Lung microvascular endothelial cell (primary cell): ENCODE measurements at regions not wholly inside any gene's neighbourhood (a gene's known extent, or its start where the extent isn't known, plus 50 kb on each side); places are given as distances from the start of the nearest gene placed in this dataset.

Experiments
- DNase-seq, 2 donors: peaks; one replicate each; pipeline versions ENCODE4 v3.0.0 to v3.0.0-alpha.2; 2010; ENCODE audit warnings: low read depth in 2 of 2

DNA sequence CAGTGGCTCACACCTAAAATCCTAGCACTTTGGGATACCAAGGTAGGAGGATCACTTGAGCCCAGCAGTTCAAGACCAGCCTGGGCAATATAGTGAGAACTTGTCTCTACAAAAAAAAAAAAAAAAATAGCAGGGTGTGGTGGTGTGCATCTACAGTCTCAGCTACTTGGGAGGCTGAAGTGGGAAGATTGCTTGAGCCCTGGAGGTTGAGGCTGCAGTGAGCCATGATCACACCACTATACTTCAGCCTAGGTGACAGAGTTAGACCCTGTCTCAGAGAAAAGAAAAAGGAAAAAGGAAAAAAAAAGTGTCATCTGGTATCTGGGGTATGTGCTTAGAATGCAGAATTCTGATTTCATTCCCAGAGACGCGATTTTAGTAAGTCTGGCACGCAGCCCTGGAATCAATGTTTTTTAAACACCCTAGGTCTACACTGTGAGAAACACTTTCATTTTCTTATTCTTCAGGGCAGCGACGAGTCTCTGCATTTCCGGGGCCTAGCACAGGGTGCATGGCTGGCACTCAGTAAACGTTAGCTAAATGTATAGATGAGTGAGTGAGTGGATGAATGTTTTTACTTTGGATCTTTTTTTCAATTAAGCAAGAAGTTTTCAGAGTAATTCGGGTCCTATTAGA, 243.8 kb upstream of the PWP1 start:
- no peak for DNase-seq

DNA sequence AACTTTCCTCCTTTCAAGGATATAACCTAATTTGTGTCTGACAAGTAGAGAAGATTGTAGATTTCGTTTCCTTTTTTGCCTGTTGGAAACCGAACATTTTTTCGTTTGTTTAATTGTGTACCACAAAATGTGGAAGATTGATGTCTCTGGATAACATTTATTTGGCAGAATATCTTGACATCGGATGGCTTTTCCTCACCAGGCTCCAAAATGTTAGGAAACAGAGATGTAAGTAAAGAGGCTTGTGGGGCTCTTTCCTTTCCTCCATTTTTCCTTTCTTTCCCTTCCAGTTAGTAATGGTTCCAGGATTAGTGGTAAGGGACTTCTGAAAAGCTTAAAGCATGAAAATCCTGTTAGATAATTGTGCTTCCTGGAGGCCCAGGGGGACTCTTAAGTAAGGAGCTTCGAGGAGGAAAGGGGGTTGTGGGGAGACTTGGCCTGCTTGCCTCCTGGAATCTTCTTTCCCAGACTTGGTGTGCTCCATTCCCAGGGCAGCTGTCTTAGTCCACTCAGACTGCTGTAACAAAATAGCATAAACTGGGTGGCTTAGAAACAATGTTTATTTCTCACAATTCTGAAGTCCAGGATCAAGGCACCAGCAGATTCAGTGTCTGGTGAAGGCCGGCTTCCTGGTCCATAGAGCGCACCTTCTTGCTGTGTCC, 243.1 kb upstream of the PWP1 start:
- DNase-seq = no peak

DNA sequence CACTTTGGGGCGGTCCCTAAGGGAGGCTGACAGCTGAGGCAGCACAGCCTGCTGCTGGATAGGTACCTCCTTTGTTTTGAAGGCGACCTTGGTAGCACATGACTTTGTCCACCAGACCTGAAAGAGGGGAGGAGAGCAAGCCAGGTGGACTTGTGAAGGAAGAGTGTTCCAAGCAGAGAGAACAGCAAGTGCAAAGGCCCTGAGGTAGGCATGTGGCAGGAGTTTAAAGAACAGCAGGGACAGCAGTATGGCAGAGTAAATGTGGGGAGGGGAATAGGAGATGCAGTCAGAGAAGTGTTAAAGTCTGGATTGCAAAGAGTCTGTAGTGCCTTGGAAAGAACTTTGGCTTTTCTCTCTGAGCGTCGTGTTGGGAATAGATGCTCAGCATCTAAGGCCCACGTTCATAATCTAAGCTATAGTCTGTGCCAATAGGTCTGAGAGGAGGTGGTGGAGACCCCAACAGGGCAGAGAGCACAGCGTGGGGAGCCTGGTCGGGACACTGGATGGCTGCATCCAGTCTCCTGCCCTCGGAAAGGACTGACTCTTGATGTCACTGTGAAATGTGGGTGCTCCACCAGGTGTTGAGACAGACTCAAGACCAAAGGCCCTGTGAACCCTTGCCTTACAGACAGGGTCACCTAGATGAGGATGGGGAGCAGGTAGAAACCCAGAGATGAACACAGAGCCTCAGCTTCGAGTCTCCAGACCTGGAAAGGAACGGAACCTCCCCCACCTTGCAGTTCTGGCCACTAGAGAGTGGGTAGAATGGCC, 242.1 kb upstream of the PWP1 start:
- no peak for DNase-seq

DNA sequence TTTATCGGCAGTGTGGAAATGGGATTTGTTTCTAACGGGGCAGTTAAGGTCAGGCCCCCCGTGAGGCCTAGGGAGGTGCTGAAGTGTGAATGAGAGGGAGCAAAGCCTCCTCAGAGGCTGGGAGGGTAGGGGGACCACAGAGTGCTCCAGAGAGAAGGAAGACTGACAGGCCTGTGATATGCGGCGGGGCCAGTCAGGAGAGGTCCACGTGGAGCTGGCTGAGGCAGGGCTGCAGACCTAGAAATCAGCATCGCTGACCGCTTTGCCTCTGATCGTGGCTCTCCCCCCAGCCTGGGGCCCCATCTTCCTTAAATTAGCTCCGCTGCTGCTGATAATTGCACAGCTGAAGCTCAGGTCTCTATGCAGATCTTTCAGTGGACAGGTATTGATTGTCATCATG, 240.8 kb upstream of the PWP1 start:
- no peak for DNase-seq

DNA sequence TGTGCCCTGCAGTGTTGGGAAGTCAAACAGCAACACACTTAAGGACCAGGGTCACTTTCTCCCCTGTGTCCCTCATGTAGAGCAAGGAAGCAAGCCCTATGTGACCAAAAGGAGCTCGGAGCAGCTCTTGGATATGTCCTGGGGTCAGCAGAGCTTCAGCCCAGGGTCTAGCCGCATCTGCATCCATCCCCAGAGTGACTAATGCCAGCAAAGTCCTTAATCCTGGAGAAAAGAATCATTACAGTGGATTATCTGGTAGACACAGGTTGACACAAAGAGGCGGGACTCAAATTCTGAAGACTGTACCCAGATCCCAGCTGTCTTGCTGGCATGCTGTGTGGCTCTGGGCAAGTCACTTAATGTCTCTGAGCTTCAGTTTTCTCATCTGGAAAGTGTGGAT, 239.1 kb upstream of the PWP1 start:
- no peak for DNase-seq

DNA sequence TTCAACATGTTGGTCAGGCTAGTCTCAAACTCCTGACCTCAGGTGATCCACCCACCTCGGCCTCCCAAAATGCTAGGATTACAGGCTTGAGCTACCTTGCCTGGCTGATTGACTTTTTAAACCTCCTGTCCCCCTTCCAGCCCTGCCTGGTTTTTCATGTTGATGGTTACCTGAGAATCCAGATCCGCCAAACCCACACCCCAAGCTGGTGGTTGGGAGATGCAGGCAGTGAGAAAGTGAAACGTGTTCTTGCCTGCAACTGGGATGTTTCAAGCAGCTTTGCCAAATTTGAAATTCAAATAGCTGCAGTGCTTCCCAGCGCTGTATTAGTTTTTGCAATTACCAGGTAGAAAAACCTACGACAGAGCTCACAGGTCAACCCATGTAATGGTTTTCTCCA, 238.3 kb upstream of the PWP1 start:
- no peak for DNase-seq

DNA sequence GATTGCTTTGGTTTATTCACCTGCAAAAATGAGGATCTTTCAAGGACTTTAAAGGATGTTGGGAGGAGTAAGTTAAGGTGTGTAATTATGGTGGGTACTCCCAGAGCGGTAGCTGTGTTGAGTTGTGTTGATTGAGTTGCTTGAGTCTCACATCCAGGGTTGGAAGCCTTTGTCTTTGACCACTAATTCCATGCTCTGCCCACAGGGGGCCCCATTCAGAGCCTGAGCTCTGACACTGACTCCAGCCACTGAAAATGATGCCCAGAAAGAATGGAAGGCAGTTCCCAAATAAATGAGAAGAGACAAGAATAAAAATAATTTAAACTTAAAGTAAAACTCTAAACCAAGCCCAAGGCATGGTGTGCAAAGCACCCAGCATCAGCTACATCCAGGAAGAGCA, 237.4 kb upstream of the PWP1 start:
- DNase-seq = peak; percentile 27 to 32

DNA sequence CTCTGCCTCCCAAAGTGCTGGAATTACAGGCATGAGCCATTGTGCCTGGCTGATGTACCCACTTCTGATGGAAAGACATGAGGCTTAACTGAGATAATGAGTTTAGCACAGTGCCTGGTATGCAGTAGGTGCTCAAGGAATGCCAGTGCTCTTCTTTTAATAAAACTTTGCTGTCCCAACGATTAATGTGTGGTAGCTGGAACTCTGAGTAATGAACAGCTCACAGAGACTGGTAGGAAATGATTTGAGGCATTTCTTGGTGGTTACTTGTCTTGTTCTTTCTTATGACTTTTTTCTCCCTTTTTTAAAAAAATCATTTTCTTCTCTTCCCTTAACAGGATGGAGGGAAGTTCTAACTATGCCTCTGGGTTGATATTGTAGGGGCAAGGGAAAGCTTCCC, 235.7 kb upstream of the PWP1 start:
- DNase-seq = no peak

DNA sequence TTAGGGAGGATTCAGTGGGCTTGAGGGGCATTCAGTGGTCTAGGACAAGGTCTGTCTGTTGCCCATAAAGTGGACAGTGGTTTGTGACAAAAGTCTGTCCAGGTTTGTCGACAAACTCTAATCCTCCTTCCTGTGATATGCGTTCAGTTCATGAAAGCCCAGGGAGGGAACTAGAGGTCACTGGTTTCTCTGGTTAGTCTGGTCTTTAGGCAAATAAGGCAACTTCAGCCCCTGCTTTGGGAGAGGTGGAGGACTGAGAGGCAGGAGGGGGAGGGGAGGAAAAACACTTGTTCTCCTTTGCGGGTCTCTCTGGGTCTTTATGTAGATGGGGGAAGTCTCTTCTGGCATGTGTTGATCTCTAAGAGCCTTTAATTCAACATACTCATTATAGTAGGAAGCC, 235.1 kb upstream of the PWP1 start:
- DNase-seq = no peak

DNA sequence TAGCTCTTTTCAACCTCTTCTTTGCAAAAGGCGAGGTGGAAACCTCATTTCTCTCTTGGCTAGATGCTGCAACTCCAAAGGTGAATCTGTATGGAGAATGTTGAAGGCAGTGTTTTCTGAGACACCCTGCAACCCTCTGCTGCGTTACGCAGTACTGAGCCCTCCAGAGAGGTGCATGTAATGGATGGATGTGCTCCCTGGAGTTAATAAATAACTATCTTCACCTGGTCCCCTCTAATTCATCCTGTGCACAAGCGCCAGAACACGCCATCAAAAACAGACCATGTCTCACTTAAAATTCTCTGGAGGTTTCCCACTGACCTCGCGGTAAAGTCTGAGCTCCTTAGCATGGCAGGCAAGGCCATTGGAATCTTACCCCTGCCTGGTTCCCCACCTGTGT, 234.4 kb upstream of the PWP1 start:
- DNase-seq = no peak

DNA sequence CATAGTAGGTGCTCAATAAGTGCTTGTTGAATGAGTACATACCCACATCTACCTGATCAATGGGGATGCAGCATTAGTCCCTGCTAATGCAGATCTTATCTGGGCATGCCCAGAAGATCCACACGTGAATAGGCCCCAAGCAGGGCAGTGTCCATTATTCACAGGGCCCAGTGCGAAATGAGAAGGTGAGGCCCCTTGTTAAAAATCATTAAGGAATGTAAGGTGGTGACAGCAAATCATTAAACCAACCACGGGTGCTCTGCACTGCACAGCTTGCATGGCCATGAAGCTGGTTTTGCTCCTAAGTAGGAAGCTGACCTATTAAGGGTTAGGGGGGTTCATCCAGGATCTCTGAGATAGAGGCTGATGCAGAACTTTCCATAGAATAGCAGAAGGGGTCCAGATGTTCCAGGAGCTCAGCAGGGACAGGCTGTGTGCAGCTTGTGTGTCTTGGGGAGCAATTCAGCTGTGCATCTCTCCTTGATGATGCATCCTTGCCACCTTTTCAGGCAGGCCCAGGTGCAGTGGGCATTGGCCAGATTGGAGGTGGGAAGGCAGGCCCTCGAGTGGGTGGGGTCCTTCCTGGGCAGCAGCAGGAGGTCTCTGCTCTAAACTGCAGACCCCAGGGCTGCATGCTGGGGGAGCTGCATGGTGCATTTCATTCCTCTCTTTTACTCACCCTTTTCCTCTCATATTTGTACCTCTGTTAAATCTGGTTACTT, 231.3 kb upstream of the PWP1 start:
- DNase-seq = no peak

DNA sequence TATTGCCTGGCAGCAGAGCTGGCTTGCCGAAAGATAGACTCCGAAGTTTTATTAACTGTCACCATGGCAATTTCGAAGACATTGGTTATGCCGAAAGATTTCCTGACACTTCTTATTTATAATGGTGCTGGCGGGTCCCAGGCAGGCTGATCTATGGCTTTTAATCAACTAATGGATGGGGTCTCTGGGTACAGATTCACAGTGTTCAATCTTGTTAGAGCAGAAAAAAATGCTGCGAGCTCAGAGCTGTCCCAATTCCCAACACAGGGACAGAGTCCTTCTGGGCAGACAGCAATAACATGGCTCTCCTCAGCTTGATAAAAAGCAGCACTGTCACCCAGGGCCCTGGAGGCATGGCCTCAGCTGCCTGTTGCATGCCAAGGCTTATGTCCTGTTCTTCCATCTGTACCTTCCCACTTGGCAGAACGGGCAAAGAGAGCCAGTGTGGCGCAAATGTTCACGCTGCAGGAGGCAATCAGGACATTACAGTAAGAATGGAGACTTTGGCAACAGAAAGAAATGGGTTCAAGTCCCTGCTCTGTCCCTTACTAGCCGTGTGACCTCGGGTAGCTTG, 228.2 kb upstream of the PWP1 start:
- no peak for DNase-seq

DNA sequence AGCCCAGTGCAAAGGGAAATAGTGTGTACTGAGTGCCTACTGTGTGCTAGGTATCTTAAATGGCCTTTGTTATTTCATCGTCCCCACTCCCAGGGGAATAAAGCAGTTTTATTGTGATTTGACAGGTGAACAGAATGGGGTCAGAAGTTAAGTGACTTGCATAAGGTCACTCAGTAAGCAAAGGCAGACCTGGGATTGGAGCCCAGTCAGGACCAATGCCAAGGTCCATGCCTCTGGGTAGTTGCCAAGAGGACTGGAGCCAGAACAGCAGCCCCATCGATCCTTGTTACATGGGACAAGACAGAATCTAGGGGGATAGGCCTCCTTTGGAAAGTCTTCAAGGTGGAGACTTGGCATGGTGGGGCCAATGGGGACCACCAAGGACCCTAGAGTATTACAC, 227.4 kb upstream of the PWP1 start:
- peak in 1 of 2 donors; percentile 5 for DNase-seq

DNA sequence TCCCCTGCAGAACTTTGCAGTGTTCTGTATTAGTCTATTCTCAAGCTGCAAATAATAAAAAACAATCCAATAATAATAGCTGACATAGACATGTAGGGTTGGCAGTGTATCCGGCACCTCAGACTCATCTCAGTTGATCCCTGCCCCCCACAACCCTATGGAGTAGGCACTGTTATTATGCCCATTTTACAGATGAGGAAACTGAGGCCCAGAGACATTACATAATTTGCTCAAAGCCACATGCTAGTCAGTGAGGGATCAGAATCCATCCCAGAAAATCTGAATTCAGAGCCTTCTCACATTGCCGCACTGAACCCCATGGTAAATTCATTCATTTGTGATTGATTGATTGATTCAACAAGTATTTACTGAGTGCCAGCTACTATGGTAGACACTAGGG, 226.6 kb upstream of the PWP1 start:
- no peak for DNase-seq

DNA sequence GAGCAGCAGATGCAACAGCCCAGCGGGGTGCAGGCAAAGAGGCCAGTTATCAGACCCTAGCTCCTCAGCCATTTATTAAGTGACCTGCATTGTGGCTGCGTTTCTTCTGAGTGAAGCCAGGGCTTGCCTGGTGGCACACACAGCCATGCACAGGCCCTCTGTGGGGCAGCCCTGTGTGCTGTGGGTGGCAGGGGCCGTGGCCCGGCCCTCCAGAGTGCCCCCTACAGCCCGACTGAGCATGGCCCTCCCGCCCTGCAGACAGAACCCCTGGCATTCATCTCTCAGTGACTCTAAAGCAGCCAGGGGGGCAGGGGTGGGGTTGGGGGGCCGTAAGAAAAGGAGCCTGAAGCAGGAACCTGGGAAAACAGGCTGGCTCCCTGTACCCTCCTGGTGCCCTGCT, 226.0 kb upstream of the PWP1 start:
- no peak for DNase-seq

DNA sequence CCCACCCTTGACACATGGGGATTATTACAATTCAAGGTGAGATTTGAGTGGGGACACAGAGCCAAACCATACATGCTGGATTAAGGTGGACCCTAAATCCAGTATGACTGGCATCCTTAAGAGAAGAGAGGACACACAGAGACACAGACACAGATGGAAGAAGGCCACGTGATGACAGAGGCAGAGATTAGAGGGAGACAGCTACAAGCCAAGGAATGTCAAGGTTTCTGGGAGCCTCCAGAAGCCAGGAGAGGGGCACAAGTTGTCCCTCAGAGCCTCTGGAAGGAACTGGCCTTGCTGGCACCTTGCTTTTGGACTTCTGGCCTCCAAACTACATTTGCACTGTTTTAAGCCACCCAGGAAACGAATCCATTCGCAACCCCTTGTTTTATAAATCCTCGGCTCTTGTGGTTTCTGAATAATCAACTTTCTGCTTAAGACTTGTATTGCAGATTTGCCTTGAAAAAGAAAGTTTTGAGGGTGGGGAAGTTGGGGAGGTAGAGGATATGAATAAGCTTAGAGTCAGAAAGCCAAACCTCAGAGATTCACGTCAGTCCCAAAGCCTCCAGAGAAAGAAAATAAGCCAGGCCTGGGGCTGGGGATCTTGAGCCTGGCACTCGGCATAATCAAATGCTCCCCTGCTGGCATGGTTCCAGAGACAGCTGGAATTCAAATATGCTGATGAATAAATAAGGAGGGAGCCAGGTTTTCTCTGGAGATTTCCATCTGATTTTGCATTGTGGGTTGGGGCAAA, 224.2 kb upstream of the PWP1 start:
- DNase-seq = peak in 1 of 2 donors; percentile 73

DNA sequence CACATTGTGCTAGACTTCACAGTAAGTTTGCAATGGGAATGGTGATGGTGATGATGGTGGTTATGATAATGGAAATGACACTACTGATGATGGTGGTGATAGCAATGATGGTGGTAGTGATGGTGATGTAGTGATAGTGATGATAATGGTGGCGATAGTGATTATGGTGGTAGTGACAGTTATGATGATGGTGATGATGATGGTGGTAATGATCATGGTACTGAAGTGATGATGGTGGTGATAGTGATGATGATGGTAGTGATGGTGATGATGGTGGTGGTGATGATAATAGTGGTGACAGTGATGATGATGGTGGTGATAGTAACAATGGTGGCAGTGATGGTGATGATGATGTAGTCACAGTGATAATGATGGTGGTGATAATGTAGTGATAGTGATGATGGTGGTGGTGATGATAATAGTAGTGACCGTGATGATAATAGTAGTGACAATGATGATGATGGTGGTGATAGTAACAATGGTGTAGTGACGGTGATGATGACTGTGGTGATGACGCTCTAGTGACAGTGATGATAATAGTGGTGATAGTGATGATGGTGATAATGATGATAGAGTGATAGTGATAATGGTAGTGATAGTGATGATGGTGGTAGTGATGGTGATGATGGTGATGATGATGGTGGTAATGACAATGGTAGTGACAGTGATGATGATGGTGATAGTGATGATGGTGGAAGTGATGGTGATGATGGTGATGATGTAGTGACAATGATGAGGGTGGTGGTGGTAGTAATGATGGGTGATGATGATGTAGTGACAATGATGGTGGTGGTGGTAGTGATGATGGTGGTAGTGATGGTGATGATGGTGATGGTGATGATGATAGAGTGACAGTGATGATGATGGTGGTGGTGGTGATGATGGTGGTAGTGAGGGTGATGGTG, 222.9 kb upstream of the PWP1 start:
- DNase-seq = no peak

DNA sequence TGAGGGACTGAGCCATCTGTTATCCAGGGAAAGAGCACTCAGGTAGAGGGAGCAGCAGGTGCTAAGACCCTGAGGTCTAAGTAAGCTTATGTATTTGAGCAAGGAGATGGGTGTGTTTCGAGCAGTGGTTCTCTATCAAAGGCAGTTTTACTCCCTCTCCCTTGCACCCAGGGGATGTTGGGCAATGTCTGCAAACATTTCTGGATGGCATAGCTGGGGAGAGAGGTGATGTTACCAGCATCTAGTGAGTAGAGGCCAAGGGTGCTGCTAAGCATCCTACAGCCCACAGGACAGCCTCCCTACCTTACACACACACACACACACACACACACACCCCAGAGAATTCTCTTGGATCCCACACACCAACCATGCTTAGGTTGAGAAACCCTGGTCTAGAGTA, 221.0 kb upstream of the PWP1 start:
- no peak for DNase-seq

DNA sequence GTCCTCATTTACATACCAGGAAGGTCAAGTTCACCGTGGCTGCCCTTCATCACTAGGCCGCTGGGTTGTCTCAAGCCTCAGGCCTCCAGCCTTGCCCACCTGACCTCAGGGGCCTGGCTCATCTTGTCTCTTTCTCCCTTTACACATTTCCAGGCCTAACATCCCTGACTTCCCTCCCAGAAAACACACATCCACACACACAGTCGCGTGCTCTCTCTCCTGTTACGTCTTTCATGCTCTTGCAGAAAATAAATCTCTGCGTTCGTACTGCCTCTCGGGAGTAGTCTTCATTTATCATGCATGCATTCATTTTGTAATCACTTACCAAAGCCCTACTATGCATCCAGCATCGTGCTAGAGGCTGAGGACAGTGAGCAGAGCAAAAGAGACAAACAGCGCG, 220.0 kb upstream of the PWP1 start:
- DNase-seq = no peak

DNA sequence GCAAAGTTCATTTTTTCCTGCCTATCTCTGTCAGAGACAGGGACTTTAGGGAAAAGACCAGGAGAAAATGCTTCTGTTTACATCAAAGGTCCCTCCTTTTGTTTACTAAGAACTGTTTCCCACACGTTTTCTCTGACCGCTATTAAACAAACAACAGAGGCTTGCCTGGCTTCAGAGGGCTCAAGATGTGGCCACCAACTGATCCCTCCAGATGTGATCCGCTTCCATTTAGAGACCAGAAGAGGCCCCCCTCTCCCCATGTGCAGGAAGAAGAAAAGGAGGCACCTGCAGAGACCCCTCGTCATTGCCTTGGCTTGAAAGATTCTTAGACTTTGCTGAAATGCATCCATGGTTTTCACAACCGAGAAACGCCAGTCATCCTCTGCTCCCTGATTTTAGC, 217.9 kb upstream of the PWP1 start:
- DNase-seq = no peak
